ENCODE measurements at regions not wholly inside any gene's neighbourhood (a gene's known extent, or its start where the extent isn't known, plus 50 kb on each side); places are given as distances from the start of the nearest gene placed in this dataset.
A peak's percentile ranks its signal among the peaks of the same experiment; 100 is the strongest.

DNA sequence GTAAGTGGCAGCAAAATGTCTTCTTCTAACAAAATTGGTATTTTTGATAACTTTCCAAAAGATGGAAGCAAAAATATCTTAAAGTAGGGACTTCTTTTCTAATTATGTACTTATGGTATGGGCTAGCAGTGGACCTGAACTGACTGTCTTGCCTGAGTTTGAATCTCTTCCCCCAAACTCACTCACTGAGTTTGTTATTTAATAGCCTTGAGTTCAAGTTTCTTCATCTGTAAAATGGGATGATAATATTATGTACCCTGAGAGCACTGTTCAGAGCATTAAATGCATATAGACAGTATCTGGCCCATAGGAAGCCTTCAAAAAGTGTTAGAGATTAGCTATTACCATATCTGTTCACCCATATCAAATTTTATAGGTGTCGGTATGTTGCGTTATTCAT lies 210.4 kb upstream of the NUDT4 start:
- H3K27ac ChIP-seq, result peak overlapping the region in 8 of 11 experiments; percentile 20 to 61 (median 38); a peak in 9 of 22 replicates
- peak overlapping the region in 1 of 10 experiments; percentile 22; a peak in 2 of 20 replicates for H3K4me3 ChIP-seq
- peak overlapping the region in 2 of 11 experiments; percentile 7 to 8; a peak in 3 of 22 replicates for H3K9ac ChIP-seq

DNA sequence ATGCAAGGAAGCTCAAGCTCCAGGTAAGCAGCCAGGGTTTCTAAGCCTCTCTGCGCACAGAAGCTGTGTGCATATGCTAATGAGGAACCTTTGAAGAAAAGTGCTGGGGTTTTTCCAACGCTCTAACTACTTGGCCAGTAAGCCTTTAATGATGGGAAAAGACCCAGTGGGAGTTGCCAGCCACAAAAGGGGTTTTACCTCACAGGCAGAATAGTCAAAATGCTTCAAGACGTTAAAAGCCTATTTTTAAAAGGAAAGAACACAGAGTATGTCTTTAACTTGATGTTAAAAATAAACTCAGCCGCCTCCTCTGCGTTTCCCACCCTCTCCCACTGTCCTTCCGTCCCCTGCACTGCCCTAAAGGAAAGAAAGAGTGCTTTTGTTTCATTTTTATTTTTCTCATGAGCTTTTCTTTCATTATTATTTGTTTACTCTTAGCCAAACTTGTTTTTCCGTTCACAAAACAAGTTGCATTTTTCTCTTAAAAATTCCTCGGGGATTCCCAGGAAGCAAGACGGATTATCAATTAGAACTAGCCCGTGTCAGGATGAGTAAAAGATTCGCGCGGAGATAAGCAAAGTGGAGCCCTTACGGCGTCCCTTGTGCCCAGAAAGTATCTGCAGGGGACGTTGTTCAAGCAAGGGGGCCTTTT lies 209.8 kb upstream of the NUDT4 start:
- H3K4me3 ChIP-seq, result peak overlapping the region in 7 of 10 experiments; percentile 6 to 46 (median 20); a peak in 8 of 20 replicates
- peaks cover 32 to 53% (median 44%) of the 10 kb centered on the region in 10 experiments for H3K4me1 ChIP-seq
- peak overlapping the region in 9 of 11 experiments; percentile 13 to 54 (median 30); a peak in 11 of 22 replicates for H3K9ac ChIP-seq
- H4K20me1 ChIP-seq, result no peaks in the 10 kb centered on the region
- H3K36me3 ChIP-seq, result no peaks in the 10 kb centered on the region
- H3K27ac ChIP-seq, result peak overlapping the region in 8 of 11 experiments; percentile 3 to 39 (median 23); a peak in 9 of 22 replicates
- peak overlapping the region; percentile 55 to 91 (median 75) for H3K4me2 ChIP-seq
- no peaks in the 10 kb centered on the region for H3K27me3 ChIP-seq
- TF ChIP-seq Cebpa-rat (IDR thresholded peaks at IDR 0.05), result no peak
- peaks cover 0 to 13% (median 5%) of the 10 kb centered on the region in 11 experiments; a peak in 5 of 22 replicates for H3K9me3 ChIP-seq (replicated peaks in 1 of 11)

More for the DNA sequence above, 210.4 kb upstream of the NUDT4 start:
- Histone ChIP-seq H3K4me2 (peak overlapping the region; percentile 55 to 91 (median 75)), H3K27me3 (no peaks in the 10 kb centered on the region), H3K9me3 (replicated peaks in 1 of 11) (peaks cover 0 to 13% (median 5%) of the 10 kb centered on the region in 11 experiments; a peak in 5 of 22 replicates), H4K20me1 (no peaks in the 10 kb centered on the region), H3K4me1 (peaks cover 26 to 47% (median 38%) of the 10 kb centered on the region in 10 experiments), H3K36me3 (no peaks in the 10 kb centered on the region)
- TF ChIP-seq Cebpa-rat (IDR thresholded peaks at IDR 0.05), result no peak

DNA sequence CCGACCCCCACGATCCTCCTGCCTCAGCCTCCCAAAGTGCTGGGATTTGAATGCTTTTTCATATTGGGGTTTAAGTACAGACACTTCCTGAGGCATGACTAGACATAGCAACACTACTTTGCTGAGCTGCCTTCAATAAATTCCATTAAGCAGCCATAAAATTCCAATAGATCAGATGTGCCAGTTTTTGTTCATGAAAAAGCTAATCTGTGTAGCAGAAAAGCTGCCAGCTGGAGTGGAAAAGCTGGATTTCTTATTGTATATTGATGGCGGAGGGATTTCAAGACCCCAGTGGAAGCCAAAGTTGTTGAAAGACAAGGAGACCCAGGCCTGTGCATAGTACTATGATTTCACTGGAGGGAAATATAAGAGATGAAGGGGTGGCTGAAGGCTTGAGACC lies 209.0 kb upstream of the NUDT4 start:
- no peaks in the 10 kb centered on the region for H4K20me1 ChIP-seq
- H3K27ac ChIP-seq, result no peak overlapping the region
- H3K4me2 ChIP-seq, result peak overlapping the region in 10 of 11 experiments; percentile 55 to 91 (median 74); a peak in 16 of 22 replicates
- no peaks in the 10 kb centered on the region for H3K36me3 ChIP-seq
- no peak overlapping the region for H3K9ac ChIP-seq
- H3K9me3 ChIP-seq (replicated peaks in 1 of 11), result peaks cover 0 to 13% (median 5%) of the 10 kb centered on the region in 11 experiments; a peak in 5 of 22 replicates
- no peaks in the 10 kb centered on the region for H3K27me3 ChIP-seq
- no peak overlapping the region for H3K4me3 ChIP-seq
- peaks cover 31 to 61% (median 47%) of the 10 kb centered on the region in 10 experiments for H3K4me1 ChIP-seq
- no peak for TF ChIP-seq Cebpa-rat (IDR thresholded peaks at IDR 0.05)

DNA sequence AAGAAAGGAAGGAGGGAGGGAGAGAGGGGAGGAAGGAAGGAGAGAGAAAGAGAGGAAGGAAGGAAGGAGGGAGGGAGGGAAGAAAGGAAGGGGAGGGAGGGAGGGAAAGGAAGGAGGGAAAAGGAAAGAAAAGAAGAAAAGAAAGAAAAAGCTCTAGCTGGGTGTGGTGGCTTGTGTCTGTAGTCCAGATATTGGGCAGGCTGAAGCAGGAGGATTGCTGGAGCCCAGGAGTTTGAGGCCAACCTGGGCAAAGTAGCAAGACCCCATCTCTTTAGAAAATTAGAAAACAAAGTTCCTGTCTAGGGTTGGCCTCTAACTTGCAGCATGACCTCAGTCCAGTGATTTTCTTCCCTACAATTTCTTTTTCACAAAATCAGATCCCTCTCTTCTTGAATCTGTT lies 208.2 kb upstream of the NUDT4 start:
- Histone ChIP-seq H3K4me2 (no peak overlapping the region), H3K4me1 (peaks cover 33 to 67% (median 53%) of the 10 kb centered on the region in 10 experiments), H3K9me3 (replicated peaks in 1 of 11) (peaks cover 0 to 13% (median 5%) of the 10 kb centered on the region in 11 experiments; a peak in 5 of 22 replicates), H3K27me3 (no peaks in the 10 kb centered on the region), H3K36me3 (no peaks in the 10 kb centered on the region), H4K20me1 (no peaks in the 10 kb centered on the region), H3K9ac (no peak overlapping the region), H3K4me3 (no peak overlapping the region), H3K27ac (no peak overlapping the region)
- TF ChIP-seq Cebpa-rat (IDR thresholded peaks at IDR 0.05), result no peak

DNA sequence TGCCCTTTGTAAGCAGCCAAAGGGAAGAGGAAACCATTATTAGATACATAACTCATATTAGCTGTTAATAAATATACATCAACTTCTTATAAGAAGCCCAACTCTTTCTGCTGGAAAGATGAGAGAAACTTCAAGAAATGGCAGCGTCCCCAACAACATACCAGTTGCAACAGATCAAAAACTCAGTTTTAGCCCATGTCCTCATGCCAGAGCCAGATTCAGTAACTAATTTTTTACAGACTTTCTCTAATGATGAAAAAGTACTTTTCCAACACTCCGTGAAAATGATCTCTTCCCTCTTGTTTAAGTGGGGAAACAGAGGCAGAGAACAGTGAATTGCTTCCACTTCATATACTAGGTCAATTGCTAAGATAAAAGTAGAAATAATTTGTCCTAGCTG lies 206.8 kb upstream of the NUDT4 start:
- no peak overlapping the region for H3K4me3 ChIP-seq
- H3K9me3 ChIP-seq (replicated peaks in 1 of 11), result peaks cover 0 to 9% (median 0%) of the 10 kb centered on the region in 11 experiments; a peak in 2 of 22 replicates
- no peaks in the 10 kb centered on the region for H3K27me3 ChIP-seq
- TF ChIP-seq Cebpa-rat (IDR thresholded peaks at IDR 0.05), result no peak
- H3K36me3 ChIP-seq, result no peaks in the 10 kb centered on the region
- no peaks in the 10 kb centered on the region for H4K20me1 ChIP-seq
- no peak overlapping the region for H3K27ac ChIP-seq
- peaks cover 47 to 65% (median 57%) of the 10 kb centered on the region in 10 experiments for H3K4me1 ChIP-seq
- no peak overlapping the region for H3K4me2 ChIP-seq
- H3K9ac ChIP-seq, result no peak overlapping the region

DNA sequence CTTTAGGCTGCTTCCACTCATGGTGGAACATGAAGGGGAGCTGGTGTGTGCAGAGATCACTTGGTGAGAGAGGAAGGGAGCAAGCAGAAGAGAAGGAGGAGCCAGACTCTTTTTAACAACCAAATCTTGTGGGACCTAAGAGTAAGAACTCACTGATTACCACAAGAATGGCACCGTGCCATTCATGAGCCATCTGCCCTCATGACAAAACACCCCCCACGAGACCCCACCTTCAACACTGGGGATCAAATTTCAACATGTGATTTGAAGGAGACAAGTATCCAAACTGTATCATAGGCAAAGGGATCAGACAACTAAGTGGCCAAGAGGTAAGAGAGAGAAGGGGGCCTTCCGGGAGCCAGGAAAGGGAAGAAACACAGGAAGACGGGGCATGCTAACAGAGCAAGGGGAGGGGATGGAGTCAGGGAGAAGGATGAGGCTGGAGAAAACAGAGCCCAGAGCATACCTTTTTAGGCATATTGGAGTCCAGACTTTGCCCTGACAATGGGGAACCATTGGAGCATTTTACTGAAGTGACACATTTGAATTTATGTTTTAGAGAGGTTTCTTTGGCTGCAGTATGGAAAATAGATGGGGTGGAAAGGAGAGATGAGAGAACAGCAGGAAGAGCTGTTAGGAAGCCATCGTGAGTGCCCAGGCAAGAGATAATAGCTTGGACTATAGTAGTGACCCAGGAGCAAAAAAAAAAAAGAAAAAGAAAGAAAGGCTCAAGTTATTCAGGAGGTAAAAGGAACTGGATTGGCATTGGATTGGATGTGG lies 204.4 kb upstream of the NUDT4 start:
- Histone ChIP-seq H3K4me1 (peaks cover 32 to 49% (median 40%) of the 10 kb centered on the region in 10 experiments), H3K27ac (peak overlapping the region in 5 of 11 experiments; percentile 2 to 20 (median 11); a peak in 3 of 22 replicates), H3K9ac (no peak overlapping the region), H3K4me2 (peak overlapping the region; percentile 17 to 74 (median 49); a peak in 21 of 22 replicates), H3K4me3 (no peak overlapping the region), H4K20me1 (no peaks in the 10 kb centered on the region), H3K9me3 (replicated peaks in 1 of 11) (peaks cover 0 to 14% (median 0%) of the 10 kb centered on the region in 11 experiments; a peak in 2 of 22 replicates), H3K36me3 (no peaks in the 10 kb centered on the region), H3K27me3 (no peaks in the 10 kb centered on the region)
- no peak for TF ChIP-seq Cebpa-rat (IDR thresholded peaks at IDR 0.05)

DNA sequence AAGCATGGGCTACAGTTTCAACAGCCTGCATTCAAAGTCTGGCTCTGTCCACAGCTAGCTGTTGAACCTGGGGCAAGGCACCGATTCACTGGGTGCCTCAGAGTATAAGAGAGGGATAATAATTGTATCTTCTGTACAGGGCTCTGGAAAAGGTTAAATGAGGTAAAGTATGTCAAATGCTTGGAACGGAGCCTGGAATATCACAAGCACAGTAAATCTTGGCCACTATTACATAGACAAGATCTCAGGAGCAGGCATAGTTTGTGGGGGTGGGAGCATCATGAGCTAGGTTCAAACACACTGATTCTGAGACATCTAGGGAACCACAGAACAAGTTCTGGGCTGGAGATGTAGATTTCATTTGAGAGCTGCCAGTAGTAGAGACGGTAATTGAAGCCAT lies 203.7 kb upstream of the NUDT4 start:
- Histone ChIP-seq H3K27ac (0 out of 22 replicates have a peak overlapping the region, but pooled peaks of 1 of the 11 experiments have one; percentile 20), H3K4me2 (peak overlapping the region in 10 of 11 experiments; percentile 10 to 82 (median 62); a peak in 13 of 22 replicates), H4K20me1 (no peaks in the 10 kb centered on the region), H3K4me1 (peaks cover 25 to 46% (median 36%) of the 10 kb centered on the region in 10 experiments), H3K27me3 (no peaks in the 10 kb centered on the region), H3K36me3 (no peaks in the 10 kb centered on the region), H3K9ac (no peak overlapping the region), H3K4me3 (no peak overlapping the region), H3K9me3 (replicated peaks in 1 of 11) (peaks cover 0 to 19% (median 0%) of the 10 kb centered on the region in 11 experiments; a peak in 2 of 22 replicates)
- no peak for TF ChIP-seq Cebpa-rat (IDR thresholded peaks at IDR 0.05)

DNA sequence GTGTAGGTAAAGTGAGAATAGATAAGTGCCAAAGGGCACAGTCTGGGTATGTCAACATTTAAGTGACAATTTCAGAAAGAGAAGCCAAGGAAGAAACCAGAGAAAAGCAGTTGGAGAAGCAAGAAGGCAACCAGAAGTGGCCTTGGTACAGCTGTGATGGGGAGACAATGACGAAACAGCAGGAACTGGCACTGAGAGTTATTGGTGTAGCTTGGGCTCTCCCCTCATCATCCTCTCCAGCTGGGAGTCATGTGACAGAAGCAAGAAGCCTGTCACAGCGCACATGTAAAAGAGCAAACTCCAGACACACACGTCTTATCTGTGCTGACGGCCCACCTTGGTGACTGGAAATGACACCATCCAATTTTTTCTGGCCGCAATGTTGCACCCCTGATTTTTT lies 203.3 kb upstream of the NUDT4 start:
- H3K27ac ChIP-seq, result no peak overlapping the region

More for the DNA sequence above, 203.3 kb upstream of the NUDT4 start:
- Histone ChIP-seq H3K9me3 (replicated peaks in 1 of 11) (peaks cover 0 to 19% (median 0%) of the 10 kb centered on the region in 11 experiments; a peak in 2 of 22 replicates), H3K9ac (no peak overlapping the region), H3K36me3 (no peaks in the 10 kb centered on the region), H3K4me2 (peak overlapping the region in 7 of 11 experiments; percentile 10 to 82 (median 61); a peak in 11 of 22 replicates), H3K4me3 (no peak overlapping the region), H4K20me1 (no peaks in the 10 kb centered on the region), H3K4me1 (peaks cover 25 to 46% (median 35%) of the 10 kb centered on the region in 10 experiments), H3K27me3 (no peaks in the 10 kb centered on the region)
- no peak for TF ChIP-seq Cebpa-rat (IDR thresholded peaks at IDR 0.05)
